ENCODE measurements at regions not wholly inside any gene's neighbourhood (a gene's known extent, or its start where the extent isn't known, plus 50 kb on each side); places are given as distances from the start of the nearest gene placed in this dataset.

GRCh38 chr16:85355515-85355837 is 243.2 kb upstream of the CIBAR2 start:
- TF ChIP-seq POLR2A (IDR thresholded peaks at IDR 0.05): no peak
- no peak for TF ChIP-seq CTCF (IDR thresholded peaks at IDR 0.05 in 4 of 5, conservative IDR thresholded peaks at IDR 0.05 in 1 of 5)
